Karpas-422 (cell line): ENCODE measurements at regions not wholly inside any gene's neighbourhood (a gene's known extent, or its start where the extent isn't known, plus 50 kb on each side); places are given as distances from the start of the nearest gene placed in this dataset.
"Not testable (repeated sequence)": the region's sequence is repeated elsewhere in the genome, so short reads cannot be mapped to it uniquely, and the experiment has no call there.

Experiments
- DNase-seq: peaks from one replicate; pipeline ENCODE4 v3.0.0-alpha.2; 2015
- H2AFZ ChIP-seq: fragments of 200-600 bp; sonication (generic); 2 replicates; pipeline ENCODE4 v1.6.1; 2014; ENCODE audit warnings: antibody characterized with exemption, low read length, mixed read lengths
- H3K27ac ChIP-seq: fragments of 200-600 bp; sonication (generic); 2 replicates; pipeline ENCODE4 v1.5.1; 2014; ENCODE audit warnings: mild to moderate bottlenecking, low read length, moderate library complexity
- H3K27me3 ChIP-seq: fragments of 200-600 bp; sonication (generic); 2 replicates; pipeline ENCODE4 v1.6.1; 2014; ENCODE audit warnings: low read length, mixed read lengths
- H3K36me3 ChIP-seq: fragments of 200-600 bp; sonication (generic); 2 replicates; pipeline ENCODE4 v1.6.1; 2014; ENCODE audit warnings: low read length, mixed read lengths; ENCODE audit not compliant: insufficient read depth
- H3K4me1 ChIP-seq: fragments of 200-600 bp; sonication (generic); 2 replicates; pipeline ENCODE4 v1.6.1; 2014; ENCODE audit warnings: mild to moderate bottlenecking, low read length, mixed read lengths
- H3K4me2 ChIP-seq: fragments of 200-600 bp; sonication (generic); 2 replicates; pipeline ENCODE4 v1.6.1; 2014; ENCODE audit warnings: low read length, low read depth, mild to moderate bottlenecking; ENCODE audit not compliant: poor library complexity, severe bottlenecking
- H3K4me3 ChIP-seq: fragments of 200-600 bp; sonication (generic); 2 replicates; pipeline ENCODE4 v1.5.1; 2014; ENCODE audit warnings: mild to moderate bottlenecking, antibody characterized with exemption, low read length, mixed read lengths
- H3K79me2 ChIP-seq: fragments of 200-600 bp; sonication (generic); 2 replicates; pipeline ENCODE4 v1.6.1; 2014; ENCODE audit warnings: mild to moderate bottlenecking, low read length, mixed read lengths
- H3K9ac ChIP-seq: fragments of 200-600 bp; sonication (generic); 2 replicates; pipeline ENCODE4 v1.6.0; 2014; ENCODE audit warnings: low read length
- H3K9me2 ChIP-seq: fragments of 200-600 bp; sonication (generic), shearing (Covaris generic); replicated peaks from 2 replicates; pipeline ENCODE4 v1.6.0; 2014; ENCODE audit warnings: mild to moderate bottlenecking, low read length, moderate library complexity; ENCODE audit not compliant: insufficient read depth
- H3K9me3 ChIP-seq: fragments of 300-700, 200-600 bp; sonication (generic); 2 replicates; pipeline ENCODE4 v1.6.1; 2014; ENCODE audit warnings: low read length, mixed read lengths
- H4K20me1 ChIP-seq: fragments of 200-600 bp; sonication (generic); 2 replicates; pipeline ENCODE4 v1.6.1; 2014; ENCODE audit warnings: mild to moderate bottlenecking, antibody characterized with exemption, low read length, low read depth; ENCODE audit not compliant: insufficient read depth

- H3K79me2 ChIP-seq, H3K9me2 ChIP-seq, H3K27me3 ChIP-seq, H3K36me3 ChIP-seq, H4K20me1 ChIP-seq, DNase-seq, H3K9me3 ChIP-seq, H2AFZ ChIP-seq, H3K4me1 ChIP-seq, H3K9ac ChIP-seq, H3K27ac ChIP-seq, H3K4me3 ChIP-seq, H3K4me2 ChIP-seq: not testable (repeated sequence)
These were observed 5372.2 kb upstream of the TPTE start for GRCh38 chr21:5149222-5149621.

DNA sequence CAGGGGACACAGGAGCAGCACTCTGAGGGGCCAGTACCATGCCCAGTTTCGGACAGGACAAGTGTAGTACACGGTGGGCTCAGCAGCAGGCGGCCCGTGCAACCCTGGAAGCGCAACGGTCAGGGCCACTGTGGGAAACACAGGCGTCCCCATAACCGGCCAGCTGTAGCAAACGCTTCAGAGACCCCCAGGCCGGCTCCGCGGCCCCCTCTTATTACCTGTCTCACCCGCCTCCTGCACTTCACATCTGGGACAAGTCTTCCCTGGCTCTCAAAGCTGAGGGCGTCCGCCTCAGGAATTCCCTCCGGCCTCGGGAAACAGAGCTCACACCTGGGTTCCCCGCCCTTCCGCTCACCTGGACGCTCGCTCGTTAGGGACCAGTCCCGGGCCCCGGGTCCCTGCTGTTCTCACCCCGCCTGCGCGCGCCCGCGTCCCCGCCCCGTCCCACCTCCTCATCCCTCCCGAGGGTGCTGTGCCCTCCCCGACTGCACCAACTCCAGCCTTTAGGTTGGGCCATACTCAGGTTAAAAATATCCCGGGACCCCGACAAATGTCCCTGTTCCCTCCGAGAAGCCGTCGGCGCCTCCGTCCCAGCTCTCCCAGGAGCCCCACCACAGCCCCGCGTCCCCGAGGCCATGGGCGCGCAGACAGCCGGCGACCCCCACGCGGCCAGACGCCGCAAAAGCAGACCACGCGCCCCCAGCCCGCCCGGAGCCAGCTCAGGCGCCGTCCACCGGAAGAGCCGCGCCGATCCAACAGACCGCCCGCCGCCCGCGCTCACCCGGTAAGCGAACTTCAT lies 5367.3 kb upstream of the TPTE start:
- Histone ChIP-seq H3K9ac (peak overlapping the region; percentile 57), H3K4me3 (peak overlapping the region; percentile 58; the same call in 1 of the 2 replicates)
- H4K20me1 ChIP-seq, H3K9me2 ChIP-seq, H3K27ac ChIP-seq, H3K79me2 ChIP-seq, H3K4me2 ChIP-seq, H3K9me3 ChIP-seq, H2AFZ ChIP-seq, H3K4me1 ChIP-seq, H3K36me3 ChIP-seq, H3K27me3 ChIP-seq, DNase-seq: not testable (repeated sequence)

DNA sequence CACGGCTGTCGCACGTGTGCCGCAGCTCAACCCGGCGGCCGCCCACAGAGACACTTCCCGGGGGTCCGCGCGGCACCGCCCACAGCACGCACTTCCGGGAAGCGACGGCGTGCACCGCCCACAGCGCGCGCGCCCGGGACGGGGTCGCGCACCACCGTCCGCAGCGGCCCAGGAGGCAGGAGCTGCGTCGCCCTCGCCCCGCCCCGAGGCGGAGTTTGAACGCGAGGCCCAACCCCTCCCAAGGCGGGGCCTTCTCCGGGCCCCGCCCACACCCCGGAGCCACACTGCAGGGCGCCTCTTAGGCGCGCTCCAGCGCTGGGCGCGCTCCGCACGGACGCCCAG lies 5366.8 kb upstream of the TPTE start:
- not testable (repeated sequence) for H3K36me3 ChIP-seq, H3K79me2 ChIP-seq, H3K27ac ChIP-seq, H3K4me1 ChIP-seq, H3K4me2 ChIP-seq, H4K20me1 ChIP-seq, H2AFZ ChIP-seq, H3K9me2 ChIP-seq, H3K9me3 ChIP-seq, H3K27me3 ChIP-seq
- Histone ChIP-seq H3K4me3 (peak overlapping the region; percentile 58; the same call in 1 of the 2 replicates), H3K9ac (peak overlapping the region; percentile 57)
- DNase-seq, result peak; percentile 92

DNA sequence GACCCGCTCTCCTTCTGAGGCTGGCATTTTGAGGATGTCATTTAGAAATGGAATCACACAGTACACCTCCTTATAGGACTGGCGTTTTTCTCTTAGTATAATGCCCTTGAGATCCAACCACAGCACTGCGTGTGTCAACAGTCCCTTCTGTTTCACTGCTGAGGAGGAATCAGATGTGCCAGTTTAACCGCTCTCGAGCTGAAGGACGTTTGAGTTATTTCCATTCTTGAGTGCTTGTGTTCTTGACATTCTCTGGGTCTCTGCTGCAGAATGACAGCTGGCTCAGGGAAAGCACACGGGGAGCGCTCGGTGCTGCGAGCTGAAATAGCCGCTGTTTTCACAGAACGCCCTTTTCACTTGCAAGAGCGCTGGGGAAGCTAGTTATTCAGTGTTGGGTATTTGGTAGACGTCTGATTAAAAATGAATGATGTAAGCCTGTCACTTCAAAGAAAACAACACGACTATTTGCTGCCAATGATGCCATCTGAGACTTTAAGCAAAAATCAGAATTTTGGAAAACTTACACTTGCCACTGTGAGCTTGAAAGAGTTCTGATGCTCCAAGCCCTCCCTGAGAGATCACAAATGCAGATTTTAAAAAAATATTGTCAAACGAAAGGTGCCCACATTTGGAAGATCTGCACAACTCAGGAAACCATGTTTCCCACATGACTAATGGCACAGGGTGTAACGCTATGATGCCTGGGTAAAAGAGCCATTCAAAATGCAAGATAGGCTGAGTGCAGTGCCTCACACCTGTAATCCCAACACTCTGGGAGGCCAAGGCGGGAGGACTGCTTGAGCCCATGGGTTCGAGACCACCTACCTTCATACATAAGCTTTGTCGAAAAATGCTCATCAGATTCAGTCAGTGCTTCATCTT lies 5358.4 kb upstream of the TPTE start:
- H3K36me3 ChIP-seq, H4K20me1 ChIP-seq, H3K9me3 ChIP-seq, H2AFZ ChIP-seq, H3K79me2 ChIP-seq, H3K9ac ChIP-seq, DNase-seq, H3K9me2 ChIP-seq, H3K27me3 ChIP-seq, H3K27ac ChIP-seq, H3K4me2 ChIP-seq, H3K4me1 ChIP-seq, H3K4me3 ChIP-seq: not testable (repeated sequence)

GRCh38 chr21:5165829-5166228 lies 5355.6 kb upstream of the TPTE start:
- H2AFZ ChIP-seq, H3K36me3 ChIP-seq, H4K20me1 ChIP-seq, H3K79me2 ChIP-seq, H3K4me1 ChIP-seq, H3K9me2 ChIP-seq, DNase-seq, H3K4me3 ChIP-seq, H3K27me3 ChIP-seq, H3K9me3 ChIP-seq, H3K4me2 ChIP-seq, H3K9ac ChIP-seq, H3K27ac ChIP-seq: not testable (repeated sequence)
